ENCODE measurements at regions not wholly inside any gene's neighbourhood (a gene's known extent, or its start where the extent isn't known, plus 50 kb on each side); places are given as distances from the start of the nearest gene placed in this dataset.

GRCh38 chr13:50126993-50127725 lies 111.9 kb downstream of the KCNRG start:
- ATAC-seq (ENCODE audit: low read depth), result no peak
- peak overlapping the region; percentile 82 for H3K4me3 Mint-ChIP-seq
- peaks cover 43% of the 10 kb centered on the region for H3K27me3 Mint-ChIP-seq
- no peaks in the 10 kb centered on the region for H3K9me3 Mint-ChIP-seq
- H3K27ac Mint-ChIP-seq, result peak overlapping the region; percentile 77
- H3K4me1 Mint-ChIP-seq, result peaks cover 47% of the 10 kb centered on the region
- POLR2A ChIA-PET, result interaction anchor here (0.6 to 6.6 kb wide), 7 partner anchors 44 to 784 kb away, joined by 5 to 224 read pairs (median 8); partner anchors contain the start of genes RNASEH2B and TRIM13
- peak; percentile 58 for DNase-seq
- peaks cover 10% of the 10 kb centered on the region for H3K36me3 Mint-ChIP-seq

- Mint-ChIP-seq H3K36me3 (peaks cover 6% of the 10 kb centered on the region), H3K27ac (no peak overlapping the region), H3K27me3 (peaks cover 50% of the 10 kb centered on the region), H3K9me3 (no peaks in the 10 kb centered on the region), H3K4me1 (peaks cover 46% of the 10 kb centered on the region), H3K4me3 (peak overlapping the region; percentile 82)
- POLR2A ChIA-PET, result interaction anchor here (4.6 to 6.6 kb wide), 3 partner anchors 44 to 783 kb away, joined by 46 to 224 read pairs (median 52); partner anchors contain the start of genes RNASEH2B and TRIM13
- ATAC-seq (ENCODE audit: low read depth), result no peak
- no peak for DNase-seq
Observed at GRCh38 chr13:50127726-50128291, 112.6 kb downstream of the KCNRG start.

GRCh38 chr13:50128428-50128931 lies 113.2 kb downstream of the KCNRG start:
- ATAC-seq (ENCODE audit: low read depth) (no peak), DNase-seq (no peak)
- H3K27me3 Mint-ChIP-seq, result peaks cover 54% of the 10 kb centered on the region
- H3K4me3 Mint-ChIP-seq, result peak overlapping the region; percentile 35
- no peak overlapping the region for H3K27ac Mint-ChIP-seq
- no peaks in the 10 kb centered on the region for H3K9me3 Mint-ChIP-seq
- peaks cover 41% of the 10 kb centered on the region for H3K4me1 Mint-ChIP-seq
- POLR2A ChIA-PET, result interaction anchor here (0.8 to 6.6 kb wide), 2 partner anchors 45 to 131 kb away, joined by 3 to 224 read pairs; no protein-coding TSS in a partner anchor
- peaks cover 4% of the 10 kb centered on the region for H3K36me3 Mint-ChIP-seq

GRCh38 chr13:50129081-50129705 lies 113.9 kb downstream of the KCNRG start:
- no peak for ATAC-seq (ENCODE audit: low read depth)
- peaks cover 38% of the 10 kb centered on the region for H3K4me1 Mint-ChIP-seq
- POLR2A ChIA-PET, result interaction anchor here (0.7 to 6.6 kb wide), 3 partner anchors 38 to 132 kb away, joined by 3 to 224 read pairs (median 3); no protein-coding TSS in a partner anchor
- DNase-seq, result peak; percentile 40
- H3K4me3 Mint-ChIP-seq, result peak overlapping the region; percentile 80
- H3K9me3 Mint-ChIP-seq, result no peaks in the 10 kb centered on the region
- peak overlapping the region; percentile 24 for H3K27ac Mint-ChIP-seq
- peaks cover 62% of the 10 kb centered on the region for H3K27me3 Mint-ChIP-seq
- peaks cover 6% of the 10 kb centered on the region for H3K36me3 Mint-ChIP-seq

GRCh38 chr13:50129706-50130122 lies 114.5 kb downstream of the KCNRG start:
- Mint-ChIP-seq H3K36me3 (peaks cover 7% of the 10 kb centered on the region), H3K4me1 (peaks cover 38% of the 10 kb centered on the region), H3K9me3 (no peaks in the 10 kb centered on the region), H3K27ac (no peak overlapping the region), H3K4me3 (peak overlapping the region; percentile 80), H3K27me3 (peaks cover 67% of the 10 kb centered on the region)
- DNase-seq, result no peak
- POLR2A ChIA-PET, result interaction anchor here (0.7 to 1.5 kb wide), 2 partner anchors 39 to 49 kb away, joined by 3 to 4 read pairs; no protein-coding TSS in a partner anchor
- ATAC-seq (ENCODE audit: low read depth), result no peak

- Mint-ChIP-seq H3K4me1 (peaks cover 38% of the 10 kb centered on the region), H3K36me3 (peaks cover 7% of the 10 kb centered on the region), H3K4me3 (peak overlapping the region; percentile 80), H3K27me3 (peaks cover 68% of the 10 kb centered on the region), H3K27ac (no peak overlapping the region), H3K9me3 (peaks cover 1% of the 10 kb centered on the region)
- POLR2A ChIA-PET, result interaction anchor here (1.5 kb wide), 1 partner anchor 49 kb away, joined by 4 read pairs; no protein-coding TSS in a partner anchor
- DNase-seq, result peak; percentile 57
- ATAC-seq (ENCODE audit: low read depth), result no peak
Observed at GRCh38 chr13:50130123-50130946, 115.1 kb downstream of the KCNRG start.

- peaks cover 1% of the 10 kb centered on the region for H3K9me3 Mint-ChIP-seq
- peaks cover 28% of the 10 kb centered on the region for H3K4me1 Mint-ChIP-seq
- peaks cover 4% of the 10 kb centered on the region for H3K36me3 Mint-ChIP-seq
- peaks cover 65% of the 10 kb centered on the region for H3K27me3 Mint-ChIP-seq
- H3K4me3 Mint-ChIP-seq, result peak overlapping the region; percentile 64
- peak; percentile 36 for DNase-seq
- POLR2A ChIA-PET, result interaction anchor here (1.4 kb wide), 1 partner anchor 8 kb away, joined by 4 read pairs; no protein-coding TSS in a partner anchor
- peak overlapping the region; percentile 35 for H3K27ac Mint-ChIP-seq
- ATAC-seq (ENCODE audit: low read depth), result no peak
Observed at GRCh38 chr13:50131920-50132903, 117.0 kb downstream of the KCNRG start.

GRCh38 chr13:50132904-50133357 lies 117.7 kb downstream of the KCNRG start:
- Mint-ChIP-seq H3K36me3 (peaks cover 4% of the 10 kb centered on the region), H3K4me3 (peak overlapping the region; percentile 64), H3K9me3 (peaks cover 1% of the 10 kb centered on the region), H3K27ac (no peak overlapping the region), H3K4me1 (peaks cover 26% of the 10 kb centered on the region), H3K27me3 (peaks cover 72% of the 10 kb centered on the region)
- POLR2A ChIA-PET, result interaction anchor here (1.4 kb wide), 1 partner anchor 9 kb away, joined by 4 read pairs; no protein-coding TSS in a partner anchor
- ATAC-seq (ENCODE audit: low read depth) (no peak), DNase-seq (no peak)

- peaks cover 4% of the 10 kb centered on the region for H3K36me3 Mint-ChIP-seq
- POLR2A ChIA-PET, result interaction anchor here (1.4 kb wide), 1 partner anchor 10 kb away, joined by 4 read pairs; no protein-coding TSS in a partner anchor
- DNase-seq, result no peak
- peaks cover 74% of the 10 kb centered on the region for H3K27me3 Mint-ChIP-seq
- peaks cover 1% of the 10 kb centered on the region for H3K9me3 Mint-ChIP-seq
- H3K27ac Mint-ChIP-seq, result no peak overlapping the region
- ATAC-seq (ENCODE audit: low read depth), result no peak
- peaks cover 26% of the 10 kb centered on the region for H3K4me1 Mint-ChIP-seq
- H3K4me3 Mint-ChIP-seq, result no peak overlapping the region
Observed at GRCh38 chr13:50133358-50133953, 118.2 kb downstream of the KCNRG start.

- no peak for ATAC-seq (ENCODE audit: low read depth)
- Mint-ChIP-seq H3K4me3 (no peak overlapping the region), H3K27me3 (peaks cover 56% of the 10 kb centered on the region), H3K36me3 (peaks cover 4% of the 10 kb centered on the region), H3K4me1 (peaks cover 13% of the 10 kb centered on the region), H3K27ac (no peak overlapping the region), H3K9me3 (peaks cover 1% of the 10 kb centered on the region)
- POLR2A ChIA-PET, result interaction anchor here (0.7 to 1.0 kb wide), 2 partner anchors 10 to 12 kb away, joined by 3 to 4 read pairs; no protein-coding TSS in a partner anchor
- no peak for DNase-seq
Observed at GRCh38 chr13:50136226-50136625, 121.0 kb downstream of the KCNRG start.

- no peak for ATAC-seq (ENCODE audit: low read depth)
- POLR2A ChIA-PET, result interaction anchor here (0.7 to 1.0 kb wide), 2 partner anchors 10 to 12 kb away, joined by 3 to 4 read pairs; no protein-coding TSS in a partner anchor
- DNase-seq, result no peak
- Mint-ChIP-seq H3K4me1 (peaks cover 9% of the 10 kb centered on the region), H3K27ac (no peak overlapping the region), H3K27me3 (peaks cover 51% of the 10 kb centered on the region), H3K9me3 (peaks cover 1% of the 10 kb centered on the region), H3K36me3 (peaks cover 4% of the 10 kb centered on the region), H3K4me3 (no peak overlapping the region)
Observed at GRCh38 chr13:50136678-50137077, 121.4 kb downstream of the KCNRG start.
